ENCODE measurements at regions not wholly inside any gene's neighbourhood (a gene's known extent, or its start where the extent isn't known, plus 50 kb on each side); places are given as distances from the start of the nearest gene placed in this dataset.

GRCh38 chr11:81005595-81005994, 1564.8 kb upstream of the TENM4 start:
- no peak for DNase-seq

- no peak for DNase-seq
Measured at GRCh38 chr11:81004576-81004975, 1563.7 kb upstream of the TENM4 start.

DNA sequence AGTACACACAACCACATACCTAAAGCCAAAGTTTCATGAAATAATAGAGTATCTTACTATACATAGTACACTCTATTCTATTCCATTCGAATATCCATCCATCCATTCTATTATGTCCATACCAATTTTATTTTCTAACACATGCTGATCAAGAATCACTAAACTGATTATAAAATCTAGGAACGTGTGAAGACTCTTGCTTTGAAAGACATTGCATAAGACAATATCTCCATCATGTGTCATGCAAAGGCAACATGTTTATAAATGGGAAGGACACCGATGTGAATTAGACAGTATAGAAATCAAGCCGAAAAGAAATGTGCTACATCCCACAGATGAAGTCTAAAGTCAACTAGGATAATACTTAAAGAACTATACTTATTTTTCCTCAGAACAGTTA, 1561.5 kb upstream of the TENM4 start:
- no peak for DNase-seq

GRCh38 chr11:81000735-81001134, 1559.9 kb upstream of the TENM4 start:
- no peak for DNase-seq

- DNase-seq = no peak
Measured at GRCh38 chr11:81000334-81000733, 1559.5 kb upstream of the TENM4 start.

DNA sequence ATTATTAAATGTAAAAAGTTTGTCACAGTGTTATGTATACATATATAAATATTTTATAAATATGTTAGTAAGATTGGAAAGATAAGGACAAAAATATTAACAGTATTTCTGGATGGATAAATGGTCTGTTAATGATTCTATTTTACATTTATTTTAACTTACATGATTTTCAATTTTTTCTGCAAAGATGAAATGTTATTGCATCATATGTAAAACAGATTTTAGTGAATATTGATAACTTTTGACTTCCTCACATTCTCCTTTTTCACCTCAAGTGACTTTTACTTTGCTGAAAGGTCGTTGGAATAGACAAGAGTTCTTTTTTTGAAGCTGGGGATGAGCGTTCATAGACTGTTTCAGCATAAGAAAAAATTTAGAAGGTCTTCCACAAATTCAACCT, 1554.7 kb upstream of the TENM4 start:
- DNase-seq = no peak

GRCh38 chr11:80993536-80993935, 1552.7 kb upstream of the TENM4 start:
- DNase-seq = no peak

GRCh38 chr11:80990885-80991284, 1550.1 kb upstream of the TENM4 start:
- no peak for DNase-seq

DNA sequence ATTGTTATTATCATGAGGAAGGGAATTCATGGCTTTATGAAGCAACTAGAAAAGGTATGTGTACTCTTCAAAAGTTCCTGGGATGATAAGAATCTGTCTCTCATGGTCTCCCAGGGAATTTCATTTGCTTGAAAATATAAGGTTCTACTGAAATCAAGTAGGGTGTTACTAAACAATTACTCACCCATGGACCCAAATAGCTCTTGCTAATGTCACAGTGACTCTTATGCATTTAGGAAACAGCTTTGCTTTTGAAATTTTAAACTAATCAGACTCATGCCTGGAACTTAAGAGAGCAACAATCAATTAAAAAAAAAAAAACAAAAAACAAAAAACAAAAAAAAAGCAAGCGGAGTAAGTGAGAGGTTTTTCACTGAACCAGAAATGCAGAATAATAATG, 1546.3 kb upstream of the TENM4 start:
- DNase-seq = no peak

- DNase-seq = no peak
Measured at GRCh38 chr11:80986421-80987074, 1545.7 kb upstream of the TENM4 start.

DNA sequence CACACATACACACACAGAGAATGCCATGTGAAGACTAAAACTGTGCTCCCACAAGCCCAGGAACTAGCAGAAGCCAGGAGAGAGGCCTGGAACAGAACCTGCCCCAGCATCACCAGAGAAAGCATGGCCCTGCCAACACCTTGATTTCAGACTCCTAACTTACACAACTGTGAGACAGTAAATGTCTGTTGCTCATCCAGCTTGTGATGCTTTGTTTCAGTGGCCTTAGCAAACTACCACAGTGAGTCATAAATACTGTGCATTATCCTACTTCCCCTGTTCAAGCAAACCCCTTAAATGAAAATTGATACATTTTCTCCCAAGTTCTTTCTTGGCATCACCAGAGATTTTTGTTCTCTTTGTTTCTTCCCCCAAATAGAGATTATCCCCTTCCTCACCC, 1539.4 kb upstream of the TENM4 start:
- DNase-seq = no peak

- DNase-seq = no peak
Measured at GRCh38 chr11:80973786-80974185, 1533.0 kb upstream of the TENM4 start.

GRCh38 chr11:80970037-80970436, 1529.2 kb upstream of the TENM4 start:
- DNase-seq = peak; percentile 48

DNA sequence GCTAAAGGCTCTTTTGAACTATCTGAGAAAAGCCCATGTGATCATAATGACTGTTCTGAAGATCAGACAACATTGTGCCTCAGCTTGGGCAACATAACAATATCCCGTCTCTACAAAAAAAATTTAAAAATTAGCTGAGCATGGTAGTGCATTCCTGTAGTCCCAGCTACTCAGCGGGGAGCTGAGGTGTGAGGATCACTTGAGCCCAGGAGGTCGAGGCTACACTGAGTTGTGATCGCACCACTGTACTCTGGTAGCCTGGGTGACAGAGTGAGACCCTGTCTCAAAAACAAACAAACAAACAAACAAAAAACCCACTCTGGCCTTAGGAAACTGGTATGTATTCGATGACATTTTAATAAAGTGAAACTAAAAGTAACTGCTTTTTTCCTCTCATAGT, 1526.8 kb upstream of the TENM4 start:
- no peak for DNase-seq

DNA sequence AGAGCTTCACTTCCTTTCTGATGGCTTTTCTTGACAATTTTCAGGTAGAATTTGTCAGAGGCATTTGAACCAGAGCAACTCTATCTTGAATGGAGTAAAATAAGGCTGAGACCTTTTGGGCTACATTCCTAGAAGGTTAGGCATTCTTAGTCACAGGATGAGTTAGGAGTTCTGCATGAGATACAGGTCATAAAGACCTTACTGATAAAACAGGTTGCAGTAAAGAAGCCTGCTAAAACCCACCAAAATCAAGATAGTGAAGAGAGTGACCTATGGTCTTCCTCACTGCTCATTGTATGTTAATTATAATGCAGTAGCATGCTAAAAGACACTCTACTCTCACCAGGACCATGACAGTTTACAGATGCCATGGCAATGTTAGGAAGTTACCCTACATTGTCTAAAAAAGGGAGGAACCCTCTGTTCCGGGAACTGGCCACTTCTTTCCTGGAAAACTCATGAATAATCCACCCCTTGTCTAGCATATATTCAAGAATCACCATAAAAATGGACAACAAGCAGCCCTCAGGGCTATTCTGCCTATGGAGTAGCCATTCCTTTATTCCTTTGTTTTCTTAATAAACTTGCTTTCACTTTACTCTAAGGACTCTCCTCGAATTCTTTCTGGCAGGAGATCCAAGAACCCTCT, 1519.7 kb upstream of the TENM4 start:
- DNase-seq = no peak

- no peak for DNase-seq
Measured at GRCh38 chr11:80959751-80960150, 1518.9 kb upstream of the TENM4 start.

DNA sequence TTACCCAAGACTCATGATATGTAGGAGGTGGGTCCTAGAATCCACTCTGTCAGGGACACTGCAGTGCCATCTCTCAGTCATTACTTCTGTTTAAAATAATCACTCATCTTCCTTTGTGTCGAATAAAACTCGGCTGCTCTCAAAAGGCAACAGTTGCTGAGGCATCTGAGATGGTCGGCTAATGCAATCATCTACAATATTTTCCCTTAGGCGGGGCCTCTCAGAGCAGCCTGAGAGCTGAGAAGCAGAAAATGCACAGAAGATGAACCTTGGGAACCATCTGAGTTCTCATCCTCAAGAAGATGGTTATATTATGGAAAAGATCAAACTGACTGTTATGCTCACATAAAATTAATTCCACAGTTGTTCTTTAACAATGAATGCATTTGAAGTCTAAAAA, 1518.2 kb upstream of the TENM4 start:
- DNase-seq = peak; percentile 32

DNA sequence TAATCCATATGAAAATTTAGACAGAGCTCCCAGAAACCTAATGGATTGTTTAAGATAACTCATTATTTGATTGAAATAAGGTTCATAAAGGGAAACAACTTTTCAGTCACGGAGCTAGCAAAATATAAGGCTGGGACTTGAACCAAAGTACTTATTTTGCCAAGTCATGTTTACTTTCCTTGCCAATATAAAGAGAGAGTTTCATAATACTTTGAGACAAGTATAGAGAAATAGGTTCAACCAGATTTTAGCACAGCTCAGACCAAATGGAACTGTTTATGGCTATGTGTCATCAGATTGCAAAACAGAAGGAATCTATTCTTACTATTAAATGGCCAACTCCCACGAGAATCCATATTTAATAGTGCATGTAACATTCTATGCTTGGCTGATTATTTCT, 1517.5 kb upstream of the TENM4 start:
- DNase-seq = peak; percentile 11

- DNase-seq = no peak
Measured at GRCh38 chr11:80955588-80955987, 1514.8 kb upstream of the TENM4 start.

DNA sequence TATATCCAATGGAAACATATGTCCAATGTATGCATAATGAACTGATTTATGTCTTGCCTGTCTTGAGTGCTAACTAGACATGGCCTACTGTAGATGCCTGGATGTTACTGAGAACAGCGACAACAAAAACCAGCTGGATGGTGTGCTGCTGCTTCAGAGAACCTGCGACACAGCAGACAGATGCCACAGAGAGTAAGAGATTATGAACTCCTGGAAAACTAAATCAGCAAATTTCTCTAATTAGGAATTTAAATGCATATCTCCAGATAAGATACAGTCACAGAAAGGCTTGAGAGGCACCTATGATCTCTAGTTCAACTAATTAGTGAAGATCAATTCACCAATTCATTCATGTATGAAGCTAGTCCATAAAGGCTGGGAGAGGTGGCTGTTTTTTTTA, 1508.0 kb upstream of the TENM4 start:
- DNase-seq = no peak

DNA sequence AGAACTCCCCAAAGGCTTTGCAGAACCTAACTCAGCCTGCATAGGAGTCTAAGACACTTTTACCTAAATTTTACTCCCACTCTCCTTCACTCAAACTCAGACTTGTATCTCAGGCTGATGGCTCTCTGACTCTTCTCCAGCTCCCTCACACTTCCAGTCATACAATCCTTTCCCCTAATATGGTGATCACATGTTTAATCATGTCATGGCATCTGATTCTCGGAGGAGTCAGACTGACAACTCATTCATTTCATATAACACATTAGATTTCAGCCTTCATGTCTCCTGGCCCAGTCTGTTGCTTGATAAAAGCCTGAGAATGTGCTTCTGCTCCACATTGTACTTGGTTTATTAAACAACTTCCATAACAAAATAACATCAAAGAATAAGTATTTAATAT, 1503.9 kb upstream of the TENM4 start:
- no peak for DNase-seq

DNA sequence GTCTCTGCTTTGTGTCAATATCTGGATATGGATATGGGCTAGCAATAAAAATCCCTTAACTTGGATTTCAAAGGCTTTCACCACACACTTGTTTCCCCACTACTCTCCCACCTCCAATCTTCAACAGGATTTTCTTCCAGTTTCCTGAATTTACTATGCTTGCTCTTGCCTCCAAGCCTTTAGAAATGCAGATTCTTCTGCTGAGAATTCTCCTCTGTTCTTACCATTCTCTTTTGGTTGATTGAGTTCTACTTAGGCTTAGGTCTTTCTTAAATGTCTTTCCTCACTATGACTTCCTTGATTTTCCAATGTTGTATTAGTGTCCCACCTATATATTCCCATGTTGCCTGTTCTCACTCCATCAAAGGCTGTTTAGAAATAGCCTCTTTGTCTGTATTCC, 1502.4 kb upstream of the TENM4 start:
- no peak for DNase-seq

- DNase-seq = no peak
Measured at GRCh38 chr11:80937842-80938241, 1497.0 kb upstream of the TENM4 start.

- no peak for DNase-seq
Measured at GRCh38 chr11:80930038-80930437, 1489.2 kb upstream of the TENM4 start.

All from tongue (tissue), 1 donor.